Epithelial cell of proximal tubule (primary cell): ENCODE measurements at regions not wholly inside any gene's neighbourhood (a gene's known extent, or its start where the extent isn't known, plus 50 kb on each side); places are given as distances from the start of the nearest gene placed in this dataset.

ENCODE experiments used
- DNase-seq: peaks from one replicate; pipeline ENCODE4 v3.0.0-alpha.2; 2011; ENCODE audit warnings: low read depth
- H3K4me3 ChIP-seq: 2 replicates; pipeline ENCODE4 v1.5.1; 2011; ENCODE audit warnings: low read depth, mild to moderate bottlenecking, low read length
- TF ChIP-seq, protein P1 (sequence below): conservative IDR thresholded peaks from 2 replicates; pipeline ENCODE4 v1.5.1; 2012; ENCODE audit warnings: low read depth, mild to moderate bottlenecking, low read length

DNA sequence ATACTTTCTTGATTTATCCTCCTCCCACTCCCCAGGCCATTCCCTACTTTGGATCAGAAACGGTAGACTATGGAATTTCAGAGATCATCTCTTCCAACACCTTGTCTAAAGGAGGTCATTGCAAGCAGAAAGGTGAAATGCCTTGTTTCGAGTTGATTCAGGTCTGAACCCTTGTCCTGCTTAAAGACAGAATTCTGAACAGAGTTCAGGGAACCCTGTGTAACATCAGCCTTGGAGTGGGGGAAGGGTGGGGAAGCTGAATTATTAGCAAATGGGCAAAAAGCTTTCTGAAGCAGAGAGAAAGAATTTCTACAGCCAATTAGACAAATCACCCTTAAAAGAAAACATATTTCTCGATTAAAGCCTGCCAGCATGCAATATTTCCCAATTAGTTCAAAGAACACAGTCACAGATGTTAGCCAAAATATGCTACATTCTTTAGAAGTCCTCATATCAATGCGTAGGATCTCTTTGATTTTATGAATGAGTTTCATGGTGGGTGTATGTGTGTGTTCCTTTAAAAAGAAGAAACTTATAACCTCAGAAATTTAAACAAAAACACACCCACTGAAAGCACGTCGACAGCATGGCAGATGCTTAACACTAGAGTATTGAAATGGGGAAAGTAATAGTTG, 353.1 kb downstream of the RND3 start:
- DNase-seq = no peak

DNA sequence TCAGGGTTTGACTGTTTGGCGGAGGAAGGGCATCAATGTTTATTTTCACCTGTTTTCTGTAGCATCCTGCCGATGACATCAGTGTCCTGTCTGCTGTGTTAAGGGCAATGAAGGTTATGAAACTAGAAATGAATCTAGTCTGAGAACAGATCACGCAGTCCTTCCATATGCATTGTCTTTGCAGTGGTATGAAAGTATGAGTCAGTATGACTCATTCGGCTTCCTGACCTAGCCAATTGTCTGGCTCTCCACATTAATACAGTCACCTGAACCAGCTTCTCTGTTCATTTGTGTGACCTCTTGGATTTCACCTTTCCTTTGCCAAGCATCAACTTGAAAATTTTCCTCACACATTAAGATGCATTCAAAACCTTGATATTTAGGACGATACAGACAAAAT, 353.8 kb downstream of the RND3 start:
- H3K4me3 ChIP-seq = no peak overlapping the region
- peak; percentile 86 for DNase-seq
- TF ChIP-seq, protein P1, sequence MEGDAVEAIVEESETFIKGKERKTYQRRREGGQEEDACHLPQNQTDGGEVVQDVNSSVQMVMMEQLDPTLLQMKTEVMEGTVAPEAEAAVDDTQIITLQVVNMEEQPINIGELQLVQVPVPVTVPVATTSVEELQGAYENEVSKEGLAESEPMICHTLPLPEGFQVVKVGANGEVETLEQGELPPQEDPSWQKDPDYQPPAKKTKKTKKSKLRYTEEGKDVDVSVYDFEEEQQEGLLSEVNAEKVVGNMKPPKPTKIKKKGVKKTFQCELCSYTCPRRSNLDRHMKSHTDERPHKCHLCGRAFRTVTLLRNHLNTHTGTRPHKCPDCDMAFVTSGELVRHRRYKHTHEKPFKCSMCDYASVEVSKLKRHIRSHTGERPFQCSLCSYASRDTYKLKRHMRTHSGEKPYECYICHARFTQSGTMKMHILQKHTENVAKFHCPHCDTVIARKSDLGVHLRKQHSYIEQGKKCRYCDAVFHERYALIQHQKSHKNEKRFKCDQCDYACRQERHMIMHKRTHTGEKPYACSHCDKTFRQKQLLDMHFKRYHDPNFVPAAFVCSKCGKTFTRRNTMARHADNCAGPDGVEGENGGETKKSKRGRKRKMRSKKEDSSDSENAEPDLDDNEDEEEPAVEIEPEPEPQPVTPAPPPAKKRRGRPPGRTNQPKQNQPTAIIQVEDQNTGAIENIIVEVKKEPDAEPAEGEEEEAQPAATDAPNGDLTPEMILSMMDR = no peak

More for the DNA sequence above, 353.1 kb downstream of the RND3 start:
- H3K4me3 ChIP-seq = no peak overlapping the region
- TF ChIP-seq, protein P1 = no peak

DNA sequence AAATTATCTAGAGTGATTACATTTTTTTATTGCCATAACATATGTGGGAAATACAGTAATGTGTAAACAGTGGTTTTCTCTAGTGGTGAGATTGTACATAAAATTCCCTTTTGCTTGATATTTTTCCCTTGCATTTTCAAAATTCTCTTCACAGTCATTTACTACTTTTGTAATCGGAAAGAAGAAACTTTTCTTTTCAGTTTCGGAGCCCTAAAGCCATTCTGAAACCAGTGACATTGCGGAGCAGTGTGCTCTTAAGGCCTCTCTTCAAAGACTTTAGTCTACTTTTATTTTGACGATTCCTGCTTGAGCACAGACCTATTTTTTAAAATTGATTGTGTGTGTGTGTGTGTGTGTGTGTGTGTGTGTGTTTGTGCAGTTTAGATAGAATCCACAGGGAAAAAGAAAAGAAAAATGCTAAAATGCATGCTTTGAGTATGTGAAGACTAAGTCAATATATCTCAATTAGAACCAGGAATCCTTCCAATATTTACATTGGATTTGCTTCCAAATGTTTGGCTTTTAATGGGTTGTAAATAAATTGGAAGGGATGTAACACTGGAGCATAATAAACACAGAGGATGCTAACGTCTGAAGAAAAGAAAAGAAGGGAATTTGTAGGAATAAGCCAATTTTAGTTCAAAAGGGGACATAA, 357.4 kb downstream of the RND3 start:
- H3K4me3 ChIP-seq = no peak overlapping the region
- no peak for DNase-seq
- TF ChIP-seq, protein P1 = no peak

DNA sequence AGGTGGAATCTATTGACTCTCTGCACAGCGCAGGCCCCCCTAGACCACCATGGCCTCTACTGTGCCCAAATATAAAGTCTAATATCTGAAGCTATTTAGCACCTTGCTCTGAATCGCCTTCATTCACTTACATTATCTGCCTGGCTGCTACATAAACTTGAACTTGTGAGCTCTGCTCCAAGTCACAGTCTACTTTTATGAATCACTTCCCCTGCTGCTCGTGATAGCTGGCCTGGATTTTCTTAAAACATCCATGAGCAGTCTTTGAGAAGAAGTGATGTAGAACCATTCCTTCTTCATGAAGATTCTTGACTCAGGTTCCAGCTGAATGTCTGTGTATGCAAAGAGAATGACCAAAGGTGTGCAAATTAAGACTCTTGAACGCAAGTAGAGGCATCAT, 359.5 kb downstream of the RND3 start:
- DNase-seq = peak; percentile 70
- TF ChIP-seq, protein P1 = no peak
- H3K4me3 ChIP-seq = no peak overlapping the region

DNA sequence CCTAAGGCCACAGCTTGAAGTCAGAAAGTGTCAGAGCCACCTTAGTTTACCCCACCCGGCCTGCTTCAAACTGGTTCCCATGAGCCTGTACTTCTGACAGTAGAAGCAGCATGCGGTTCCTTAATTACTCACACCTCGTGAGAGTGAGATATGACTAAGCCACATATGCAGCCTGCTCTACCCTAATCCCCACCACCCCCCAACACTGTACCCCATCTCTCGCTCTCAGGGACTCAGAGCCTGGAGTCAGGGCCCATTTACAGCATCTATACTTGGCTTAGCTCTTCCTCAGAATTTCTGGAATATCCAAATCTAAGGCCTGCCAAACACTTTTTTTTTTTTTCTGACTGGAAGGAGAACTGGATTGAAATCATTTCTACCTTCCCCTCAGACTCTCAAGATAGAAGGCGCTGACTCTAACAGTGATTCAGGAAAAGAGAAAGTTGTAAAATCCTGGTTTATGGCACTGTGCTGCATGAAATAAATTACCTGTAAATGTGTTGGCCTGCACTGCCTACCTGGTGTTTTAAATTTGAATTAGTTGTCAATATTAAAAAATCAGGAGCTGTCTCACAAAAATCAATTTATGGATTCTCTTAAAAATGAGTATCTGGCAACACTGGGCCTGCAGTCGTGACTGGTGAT, 360.0 kb downstream of the RND3 start:
- DNase-seq = no peak
- H3K4me3 ChIP-seq = no peak overlapping the region
- TF ChIP-seq, protein P1 = no peak

DNA sequence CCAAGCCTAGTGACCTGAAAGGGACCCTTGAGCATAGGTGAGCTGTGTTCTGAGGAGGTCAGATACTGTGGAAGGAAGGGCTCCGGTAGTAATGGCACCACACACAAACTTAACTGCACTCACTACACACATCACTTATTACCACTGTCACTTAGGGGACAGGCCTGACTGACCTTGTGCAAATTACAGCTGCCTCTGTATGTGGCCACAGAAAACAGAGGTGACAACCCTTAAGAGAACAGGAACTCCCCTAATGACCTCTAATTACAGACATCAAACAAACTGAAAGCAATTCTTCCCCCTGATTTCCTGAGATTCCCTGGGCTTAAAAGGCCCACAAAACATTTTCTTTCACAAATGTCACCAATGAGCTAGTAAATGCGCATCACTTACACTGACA, 360.6 kb downstream of the RND3 start:
- no peak for DNase-seq
- TF ChIP-seq, protein P1 = no peak
- H3K4me3 ChIP-seq = no peak overlapping the region
